Gastrocnemius medialis (tissue), 4 donors: ENCODE measurements at regions not wholly inside any gene's neighbourhood (a gene's known extent, or its start where the extent isn't known, plus 50 kb on each side); places are given as distances from the start of the nearest gene placed in this dataset.

Experiments used
- ATAC-seq, 2 donors: fragments of 150-250 bp; one replicate each; pipeline ENCODE4 v1.9.1; 2016
- DNase-seq, 2 donors: peaks; one replicate each; pipeline ENCODE4 v3.0.0-alpha.2; 2019
- H3K27ac ChIP-seq, 4 donors: fragments of 200-600 bp; sonication (generic); 1 replicate in 1 of 4; 2 replicates in 3 of 4; pipeline ENCODE4 v1.5.1; 2016 to 2018; ENCODE audit warnings: mild to moderate bottlenecking in 2 of 4, moderate library complexity in 1 of 4
- H3K27me3 ChIP-seq, 3 donors: fragments of 200-600 bp; sonication (generic) in 2 of 3; 1 replicate in 1 of 3; 2 replicates in 2 of 3; pipeline versions ENCODE4 v1.5.1 to v1.6.0; 2016 to 2019; ENCODE audit warnings: mild to moderate bottlenecking in 1 of 3, moderate library complexity in 1 of 3
- H3K36me3 ChIP-seq, 2 donors: fragments of 200-600 bp; sonication (generic) in 1 of 2; one replicate each; pipeline ENCODE4 v1.5.1; 2017 to 2018
- H3K4me1 ChIP-seq, 2 donors: fragments of 200-600 bp; sonication (generic) in 1 of 2; one replicate each; pipeline ENCODE4 v1.5.1; 2016 to 2017; ENCODE audit warnings: mild to moderate bottlenecking in 2 of 2
- H3K4me3 ChIP-seq, 4 donors: fragments of 200-600 bp; sonication (generic) in 3 of 4; 1 replicate in 1 of 4; 2 replicates in 3 of 4; pipeline ENCODE4 v1.5.1; 2016 to 2019; ENCODE audit warnings: mild to moderate bottlenecking in 2 of 4
- H3K9me3 ChIP-seq, 3 donors: fragments of 200-600 bp; sonication (generic) in 2 of 3; 1 replicate in 1 of 3; 2 replicates in 2 of 3; pipeline ENCODE4 v1.5.1; 2016 to 2019
- POLR2A ChIP-seq, 2 donors: fragments of 450-650 bp; IDR thresholded peaks; one replicate each; pipeline ENCODE4 v1.6.1; 2017; ENCODE audit warnings: antibody characterized with exemption in 2 of 2, mild to moderate bottlenecking in 2 of 2, moderate library complexity in 2 of 2
- in situ Hi-C, 4 donors: fragments of 200-750 bp; cut with MboI; loops; one replicate each; pipeline versions ENCODE4 v1.15.0 to v1.8.0; 2017; ENCODE audit warnings: low sequenced_read_pairs in 4 of 4
- intact Hi-C: fragments of 100-400 bp; cut with DNase I; formaldehyde crosslinking; loops from one replicate; pipeline ENCODE4 v1.15.1; 2023; ENCODE audit warnings: low total_unique reads
- TF ChIP-seq, protein P1 (sequence below), 5 experiments: fragments of 450-650 bp in 3 of 5; fragments of 200-600 bp in 2 of 5; sonication (generic) in 2 of 5; IDR thresholded peaks in 4 of 5; conservative IDR thresholded peaks in 1 of 5; 1 replicate in 4 of 5; 2 replicates in 1 of 5; pipeline ENCODE4 v1.5.1; 2016 to 2019; ENCODE audit warnings: antibody characterized with exemption in 5 of 5, mild to moderate bottlenecking in 3 of 5, moderate library complexity in 3 of 5

- no peak for ATAC-seq
- Histone ChIP-seq H3K4me1 (no peaks in the 10 kb centered on the region), H3K9me3 (no peaks in the 10 kb centered on the region), H3K4me3 (no peak overlapping the region), H3K27ac (no peak overlapping the region), H3K27me3 (no peaks in the 10 kb centered on the region), H3K36me3 (no peaks in the 10 kb centered on the region)
- TF ChIP-seq, protein P1, sequence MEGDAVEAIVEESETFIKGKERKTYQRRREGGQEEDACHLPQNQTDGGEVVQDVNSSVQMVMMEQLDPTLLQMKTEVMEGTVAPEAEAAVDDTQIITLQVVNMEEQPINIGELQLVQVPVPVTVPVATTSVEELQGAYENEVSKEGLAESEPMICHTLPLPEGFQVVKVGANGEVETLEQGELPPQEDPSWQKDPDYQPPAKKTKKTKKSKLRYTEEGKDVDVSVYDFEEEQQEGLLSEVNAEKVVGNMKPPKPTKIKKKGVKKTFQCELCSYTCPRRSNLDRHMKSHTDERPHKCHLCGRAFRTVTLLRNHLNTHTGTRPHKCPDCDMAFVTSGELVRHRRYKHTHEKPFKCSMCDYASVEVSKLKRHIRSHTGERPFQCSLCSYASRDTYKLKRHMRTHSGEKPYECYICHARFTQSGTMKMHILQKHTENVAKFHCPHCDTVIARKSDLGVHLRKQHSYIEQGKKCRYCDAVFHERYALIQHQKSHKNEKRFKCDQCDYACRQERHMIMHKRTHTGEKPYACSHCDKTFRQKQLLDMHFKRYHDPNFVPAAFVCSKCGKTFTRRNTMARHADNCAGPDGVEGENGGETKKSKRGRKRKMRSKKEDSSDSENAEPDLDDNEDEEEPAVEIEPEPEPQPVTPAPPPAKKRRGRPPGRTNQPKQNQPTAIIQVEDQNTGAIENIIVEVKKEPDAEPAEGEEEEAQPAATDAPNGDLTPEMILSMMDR (IDR thresholded peaks at IDR 0.05 in 4 of 5, conservative IDR thresholded peaks at IDR 0.05 in 1 of 5), result no peak
- TF ChIP-seq POLR2A (IDR thresholded peaks at IDR 0.05), result no peak
- in situ Hi-C loops (no loop called here), intact Hi-C loops (no loop called here)
- DNase-seq, result no peak
Observed at GRCh38 chr6:153778216-153778615, 260.8 kb upstream of the OPRM1 start.

- intact Hi-C loops (no loop called here), in situ Hi-C loops (no loop called here)
- H3K27me3 ChIP-seq, result no peaks in the 10 kb centered on the region
- DNase-seq (no peak), ATAC-seq (no peak)
- no peak overlapping the region for H3K27ac ChIP-seq
- H3K4me3 ChIP-seq, result no peak overlapping the region
- TF ChIP-seq, protein P1 (IDR thresholded peaks at IDR 0.05 in 4 of 5, conservative IDR thresholded peaks at IDR 0.05 in 1 of 5), result no peak
- TF ChIP-seq POLR2A (IDR thresholded peaks at IDR 0.05), result no peak
- no peaks in the 10 kb centered on the region for H3K4me1 ChIP-seq
- H3K9me3 ChIP-seq, result no peaks in the 10 kb centered on the region
- H3K36me3 ChIP-seq, result no peaks in the 10 kb centered on the region
Observed at GRCh38 chr6:153771577-153771976, 267.5 kb upstream of the OPRM1 start.

GRCh38 chr6:153767127-153767526 is 271.9 kb upstream of the OPRM1 start:
- ATAC-seq, result no peak
- Histone ChIP-seq H3K9me3 (no peaks in the 10 kb centered on the region), H3K4me3 (no peak overlapping the region), H3K4me1 (no peaks in the 10 kb centered on the region), H3K27me3 (no peaks in the 10 kb centered on the region), H3K27ac (no peak overlapping the region), H3K36me3 (no peaks in the 10 kb centered on the region)
- TF ChIP-seq POLR2A (IDR thresholded peaks at IDR 0.05), result no peak
- TF ChIP-seq, protein P1 (IDR thresholded peaks at IDR 0.05 in 4 of 5, conservative IDR thresholded peaks at IDR 0.05 in 1 of 5), result no peak
- intact Hi-C loops (no loop called here), in situ Hi-C loops (no loop called here)
- DNase-seq, result no peak

DNA sequence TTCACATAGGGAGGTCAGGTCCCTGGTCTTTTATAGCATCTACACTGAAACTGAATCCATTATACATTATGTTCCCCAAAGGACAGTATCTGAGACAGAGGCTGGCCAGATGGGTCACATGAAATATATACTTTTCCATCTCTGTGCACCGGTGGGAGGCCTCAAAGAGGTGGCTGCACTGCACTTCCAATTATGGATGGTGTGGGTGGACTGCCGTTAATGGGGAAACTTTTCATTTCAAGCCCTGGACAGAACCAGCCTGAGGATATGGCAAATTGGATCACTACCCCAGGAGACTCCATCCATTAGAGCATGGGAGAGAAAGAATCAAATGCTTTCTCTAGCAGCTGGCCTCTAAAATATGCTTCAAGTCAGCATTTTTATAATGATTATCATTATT is 280.5 kb upstream of the OPRM1 start:
- Histone ChIP-seq H3K4me3 (no peak overlapping the region), H3K27ac (no peak overlapping the region), H3K27me3 (no peaks in the 10 kb centered on the region), H3K9me3 (no peaks in the 10 kb centered on the region), H3K36me3 (no peaks in the 10 kb centered on the region), H3K4me1 (no peaks in the 10 kb centered on the region)
- intact Hi-C loops, result no loop called here
- DNase-seq (no peak), ATAC-seq (no peak)
- in situ Hi-C loops, result no loop called here
- TF ChIP-seq, protein P1 (IDR thresholded peaks at IDR 0.05 in 4 of 5, conservative IDR thresholded peaks at IDR 0.05 in 1 of 5), result no peak
- TF ChIP-seq POLR2A (IDR thresholded peaks at IDR 0.05), result no peak

- Histone ChIP-seq H3K36me3 (no peaks in the 10 kb centered on the region), H3K4me3 (no peak overlapping the region), H3K27ac (no peak overlapping the region), H3K9me3 (no peaks in the 10 kb centered on the region), H3K27me3 (no peaks in the 10 kb centered on the region), H3K4me1 (no peaks in the 10 kb centered on the region)
- TF ChIP-seq, protein P1 (IDR thresholded peaks at IDR 0.05 in 4 of 5, conservative IDR thresholded peaks at IDR 0.05 in 1 of 5), result no peak
- no peak for TF ChIP-seq POLR2A (IDR thresholded peaks at IDR 0.05)
- DNase-seq, result no peak
- in situ Hi-C loops (no loop called here), intact Hi-C loops (no loop called here)
- no peak for ATAC-seq
Observed at GRCh38 chr6:153735761-153736160, 303.3 kb upstream of the OPRM1 start.
